CD4-positive, alpha-beta T cell treated with Interleukin-15 for 1 hour (primary cell): ENCODE measurements at regions not wholly inside any gene's neighbourhood (a gene's known extent, or its start where the extent isn't known, plus 50 kb on each side); places are given as distances from the start of the nearest gene placed in this dataset.
"Not testable (repeated sequence)": the region's sequence is repeated elsewhere in the genome, so short reads cannot be mapped to it uniquely, and the experiment has no call there.

ENCODE experiments used
- DNase-seq: peaks from one replicate; pipeline ENCODE4 v3.0.0-alpha.2; 2020

GRCh38 chr12:4153343-4153892, 120.1 kb upstream of the CCND2 start:
- peak; percentile 89 for DNase-seq

- DNase-seq = no peak
Measured at GRCh38 chr12:4152145-4152795, 121.3 kb upstream of the CCND2 start.

GRCh38 chr12:4151362-4152121, 122.0 kb upstream of the CCND2 start:
- DNase-seq = no peak

GRCh38 chr12:4150355-4150754, 123.2 kb upstream of the CCND2 start:
- not testable (repeated sequence) for DNase-seq

- peak; percentile 88 for DNase-seq
Measured at GRCh38 chr12:4148418-4149056, 125.0 kb upstream of the CCND2 start.

- no peak for DNase-seq
Measured at GRCh38 chr12:4147031-4147481, 126.5 kb upstream of the CCND2 start.

GRCh38 chr12:4145990-4146859, 127.3 kb upstream of the CCND2 start:
- DNase-seq = peak; percentile 43

GRCh38 chr12:4144676-4145075, 128.9 kb upstream of the CCND2 start:
- DNase-seq = no peak

- no peak for DNase-seq
Measured at GRCh38 chr12:4143896-4144295, 129.7 kb upstream of the CCND2 start.

GRCh38 chr12:4141348-4142270, 132.0 kb upstream of the CCND2 start:
- DNase-seq = no peak

GRCh38 chr12:4140581-4141301, 132.8 kb upstream of the CCND2 start:
- no peak for DNase-seq

- no peak for DNase-seq
Measured at GRCh38 chr12:4139191-4139590, 134.4 kb upstream of the CCND2 start.

- DNase-seq = not testable (repeated sequence)
Measured at GRCh38 chr12:4138532-4138931, 135.0 kb upstream of the CCND2 start.

GRCh38 chr12:4138051-4138450, 135.5 kb upstream of the CCND2 start:
- no peak for DNase-seq

GRCh38 chr12:4137441-4137840, 136.1 kb upstream of the CCND2 start:
- DNase-seq = no peak

GRCh38 chr12:4137015-4137414, 136.5 kb upstream of the CCND2 start:
- no peak for DNase-seq

GRCh38 chr12:4135919-4136605, 137.5 kb upstream of the CCND2 start:
- peak; percentile 65 for DNase-seq

GRCh38 chr12:4134448-4135263, 138.9 kb upstream of the CCND2 start:
- no peak for DNase-seq
